ENCODE measurements at regions not wholly inside any gene's neighbourhood (a gene's known extent, or its start where the extent isn't known, plus 50 kb on each side); places are given as distances from the start of the nearest gene placed in this dataset.
"Not testable (repeated sequence)": the region's sequence is repeated elsewhere in the genome, so short reads cannot be mapped to it uniquely, and the experiment has no call there.

- Histone ChIP-seq H3K4me3 (ENCODE audit: low read length) (no peak overlapping the region), H3K27me3 (ENCODE audit: control insufficient read depth in 1 of 2, insufficient read depth in 2 of 2, low read length in 2 of 2) (no peaks in the 10 kb centered on the region), H3K27ac (ENCODE audit: low read depth in 1 of 2, low read length in 2 of 2) (no peak overlapping the region), H3K4me1 (ENCODE audit: insufficient read depth, low read length) (no peaks in the 10 kb centered on the region), H3K9me3 (ENCODE audit: control insufficient read depth in 1 of 2, insufficient read depth in 1 of 2, low read length in 2 of 2) (no peaks in the 10 kb centered on the region), H3K36me3 (ENCODE audit: insufficient read depth, low read length) (no peaks in the 10 kb centered on the region)
- no peaks in the 10 kb centered on the region for H3K27me3 Mint-ChIP-seq
- CTCF ChIA-PET: no interaction called here
- H3K9me3 Mint-ChIP-seq: no peaks in the 10 kb centered on the region
- no peaks in the 10 kb centered on the region for H3K4me1 Mint-ChIP-seq (ENCODE audit: low read depth)
- no peaks in the 10 kb centered on the region for H3K36me3 Mint-ChIP-seq (ENCODE audit: low read depth)
- ATAC-seq (ENCODE audit: poor library complexity) (no peak), DNase-seq (no peak)
- no peak overlapping the region for H3K27ac Mint-ChIP-seq
- TF ChIP-seq, protein P1, sequence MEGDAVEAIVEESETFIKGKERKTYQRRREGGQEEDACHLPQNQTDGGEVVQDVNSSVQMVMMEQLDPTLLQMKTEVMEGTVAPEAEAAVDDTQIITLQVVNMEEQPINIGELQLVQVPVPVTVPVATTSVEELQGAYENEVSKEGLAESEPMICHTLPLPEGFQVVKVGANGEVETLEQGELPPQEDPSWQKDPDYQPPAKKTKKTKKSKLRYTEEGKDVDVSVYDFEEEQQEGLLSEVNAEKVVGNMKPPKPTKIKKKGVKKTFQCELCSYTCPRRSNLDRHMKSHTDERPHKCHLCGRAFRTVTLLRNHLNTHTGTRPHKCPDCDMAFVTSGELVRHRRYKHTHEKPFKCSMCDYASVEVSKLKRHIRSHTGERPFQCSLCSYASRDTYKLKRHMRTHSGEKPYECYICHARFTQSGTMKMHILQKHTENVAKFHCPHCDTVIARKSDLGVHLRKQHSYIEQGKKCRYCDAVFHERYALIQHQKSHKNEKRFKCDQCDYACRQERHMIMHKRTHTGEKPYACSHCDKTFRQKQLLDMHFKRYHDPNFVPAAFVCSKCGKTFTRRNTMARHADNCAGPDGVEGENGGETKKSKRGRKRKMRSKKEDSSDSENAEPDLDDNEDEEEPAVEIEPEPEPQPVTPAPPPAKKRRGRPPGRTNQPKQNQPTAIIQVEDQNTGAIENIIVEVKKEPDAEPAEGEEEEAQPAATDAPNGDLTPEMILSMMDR (IDR thresholded peaks at IDR 0.05): no peak
- intact Hi-C loops (cut with DNase I, micrococcal nuclease): no loop called here
- POLR2A ChIA-PET: no interaction called here
- H3K4me3 Mint-ChIP-seq: no peak overlapping the region
Observed at GRCh38 chr18:45342653-45343052, 272.6 kb upstream of the SLC14A2 start.

- Histone ChIP-seq H3K9me3 (ENCODE audit: control insufficient read depth in 1 of 2, insufficient read depth in 1 of 2, low read length in 2 of 2) (no peaks in the 10 kb centered on the region), H3K4me3 (ENCODE audit: low read length) (no peak overlapping the region), H3K36me3 (ENCODE audit: insufficient read depth, low read length) (no peaks in the 10 kb centered on the region), H3K4me1 (ENCODE audit: insufficient read depth, low read length) (no peaks in the 10 kb centered on the region), H3K27ac (ENCODE audit: low read depth in 1 of 2, low read length in 2 of 2) (no peak overlapping the region), H3K27me3 (ENCODE audit: control insufficient read depth in 1 of 2, insufficient read depth in 2 of 2, low read length in 2 of 2) (no peaks in the 10 kb centered on the region)
- DNase-seq (no peak), ATAC-seq (ENCODE audit: poor library complexity) (no peak)
- no peaks in the 10 kb centered on the region for H3K9me3 Mint-ChIP-seq
- H3K36me3 Mint-ChIP-seq (ENCODE audit: low read depth): no peaks in the 10 kb centered on the region
- ChIA-PET CTCF (no interaction called here), POLR2A (no interaction called here)
- H3K4me3 Mint-ChIP-seq: no peak overlapping the region
- no peaks in the 10 kb centered on the region for H3K27me3 Mint-ChIP-seq
- TF ChIP-seq, protein P1 (IDR thresholded peaks at IDR 0.05): no peak
- intact Hi-C loops (cut with DNase I, micrococcal nuclease): no loop called here
- no peak overlapping the region for H3K27ac Mint-ChIP-seq
- H3K4me1 Mint-ChIP-seq (ENCODE audit: low read depth): no peaks in the 10 kb centered on the region
Observed at GRCh38 chr18:45343365-45343764, 271.9 kb upstream of the SLC14A2 start.

DNA sequence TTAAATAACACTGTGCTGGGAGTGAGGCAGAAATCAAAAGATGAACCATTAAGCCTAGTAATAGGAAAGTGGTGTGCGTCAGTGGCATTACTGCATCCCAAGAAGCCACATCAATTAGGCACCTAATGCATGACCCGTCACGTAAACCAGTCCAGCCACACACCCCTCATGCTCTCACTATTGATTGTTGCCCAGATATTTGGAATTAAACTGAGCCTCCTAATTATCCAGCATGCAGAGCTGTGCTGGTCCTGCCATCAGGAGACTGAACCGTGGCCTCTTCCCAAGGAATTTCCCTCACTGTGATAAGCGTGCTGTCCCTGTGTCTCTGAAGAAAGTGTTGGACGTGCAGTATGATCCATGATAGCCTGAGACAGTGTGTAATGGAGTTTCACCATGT lies 270.6 kb upstream of the SLC14A2 start:
- not testable (repeated sequence) for H3K9me3 Mint-ChIP-seq

DNA sequence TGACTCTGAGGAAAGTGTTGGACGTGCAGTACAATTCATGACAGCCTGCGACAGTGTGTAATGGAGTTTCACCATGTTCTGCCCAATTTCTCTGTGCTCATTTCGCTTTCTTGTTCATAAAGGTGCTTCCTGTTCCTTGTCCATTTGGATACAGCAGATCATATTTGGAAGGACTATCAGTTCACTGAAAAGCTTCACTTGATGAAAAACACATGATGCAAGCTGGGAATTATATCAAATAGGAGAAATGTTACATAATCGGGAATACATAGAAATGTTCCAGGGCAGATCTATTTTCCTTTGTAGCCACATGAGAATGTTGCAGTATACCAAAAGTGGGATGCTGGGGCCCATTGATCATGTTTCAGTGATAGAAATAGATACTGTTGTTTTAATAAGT lies 266.3 kb upstream of the SLC14A2 start:
- DNase-seq: no peak
- TF ChIP-seq, protein P1 (IDR thresholded peaks at IDR 0.05): no peak
- H3K4me1 ChIP-seq (ENCODE audit: insufficient read depth, low read length): no peaks in the 10 kb centered on the region
- Mint-ChIP-seq H3K4me1 (ENCODE audit: low read depth) (no peaks in the 10 kb centered on the region), H3K27me3 (peaks cover 5% of the 10 kb centered on the region), H3K9me3 (no peaks in the 10 kb centered on the region), H3K4me3 (no peak overlapping the region), H3K36me3 (ENCODE audit: low read depth) (no peaks in the 10 kb centered on the region), H3K27ac (no peak overlapping the region)
- H3K4me3 ChIP-seq (ENCODE audit: low read length): no peak overlapping the region
- no peak overlapping the region for H3K27ac ChIP-seq (ENCODE audit: low read depth in 1 of 2, low read length in 2 of 2)
- H3K36me3 ChIP-seq (ENCODE audit: insufficient read depth, low read length): no peaks in the 10 kb centered on the region
- intact Hi-C loops (cut with DNase I, micrococcal nuclease): no loop called here
- ChIA-PET POLR2A (no interaction called here), CTCF (no interaction called here)
- H3K9me3 ChIP-seq (ENCODE audit: control insufficient read depth in 1 of 2, insufficient read depth in 1 of 2, low read length in 2 of 2): no peaks in the 10 kb centered on the region
- no peak for ATAC-seq (ENCODE audit: poor library complexity)
- no peaks in the 10 kb centered on the region for H3K27me3 ChIP-seq (ENCODE audit: control insufficient read depth in 1 of 2, insufficient read depth in 2 of 2, low read length in 2 of 2)

More for the DNA sequence above, 270.6 kb upstream of the SLC14A2 start:
- H3K36me3 ChIP-seq (ENCODE audit: insufficient read depth, low read length); ATAC-seq (ENCODE audit: poor library complexity); H3K9me3 ChIP-seq (ENCODE audit: control insufficient read depth in 1 of 2, insufficient read depth in 1 of 2, low read length in 2 of 2); H3K4me1 ChIP-seq (ENCODE audit: insufficient read depth, low read length); H3K27me3 Mint-ChIP-seq; intact Hi-C loops (cut with DNase I, micrococcal nuclease); H3K36me3 Mint-ChIP-seq (ENCODE audit: low read depth); H3K4me1 Mint-ChIP-seq (ENCODE audit: low read depth); H3K27ac ChIP-seq (ENCODE audit: low read depth in 1 of 2, low read length in 2 of 2); DNase-seq; H3K27me3 ChIP-seq (ENCODE audit: control insufficient read depth in 1 of 2, insufficient read depth in 2 of 2, low read length in 2 of 2); H3K4me3 Mint-ChIP-seq; H3K27ac Mint-ChIP-seq; H3K4me3 ChIP-seq (ENCODE audit: low read length); CTCF ChIA-PET; POLR2A ChIA-PET: not testable (repeated sequence)
